DND-41 (cell line): ENCODE measurements at regions not wholly inside any gene's neighbourhood (a gene's known extent, or its start where the extent isn't known, plus 50 kb on each side); places are given as distances from the start of the nearest gene placed in this dataset.

Experiments
- EZH2 ChIP-seq: IDR thresholded peaks from 3 replicates; pipeline ENCODE4 v1.6.1; 2012; ENCODE audit warnings: borderline replicate concordance, low read depth, mild to moderate bottlenecking, moderate library complexity, low read length, inconsistent platforms; ENCODE audit not compliant: severe bottlenecking
- TF ChIP-seq, protein P1 (sequence below): IDR thresholded peaks from 2 replicates; pipeline ENCODE4 v1.5.1; 2012; ENCODE audit warnings: borderline replicate concordance, low read length, moderate library complexity, mild to moderate bottlenecking; ENCODE audit not compliant: poor library complexity, severe bottlenecking; ENCODE audit errors: extremely low read depth

DNA sequence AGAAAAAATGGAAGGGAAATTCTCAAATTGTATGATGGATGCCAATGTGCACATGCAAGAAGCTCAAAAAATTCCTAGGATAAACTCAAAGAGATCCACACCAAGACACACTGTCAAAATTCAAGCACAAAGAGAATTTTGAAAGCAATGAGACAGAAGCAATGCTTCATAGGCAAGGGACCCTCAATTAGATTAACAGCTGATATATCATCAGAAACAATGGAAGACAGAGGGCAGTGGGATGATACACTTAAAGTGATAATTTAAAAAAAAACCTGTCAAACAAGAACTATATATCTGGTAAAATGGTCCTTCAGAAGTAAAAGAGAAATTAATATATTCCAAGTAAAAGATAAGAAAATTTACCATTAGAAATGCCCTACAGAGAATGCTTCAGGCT is 306.3 kb upstream of the PCDH7 start:
- TF ChIP-seq, protein P1, sequence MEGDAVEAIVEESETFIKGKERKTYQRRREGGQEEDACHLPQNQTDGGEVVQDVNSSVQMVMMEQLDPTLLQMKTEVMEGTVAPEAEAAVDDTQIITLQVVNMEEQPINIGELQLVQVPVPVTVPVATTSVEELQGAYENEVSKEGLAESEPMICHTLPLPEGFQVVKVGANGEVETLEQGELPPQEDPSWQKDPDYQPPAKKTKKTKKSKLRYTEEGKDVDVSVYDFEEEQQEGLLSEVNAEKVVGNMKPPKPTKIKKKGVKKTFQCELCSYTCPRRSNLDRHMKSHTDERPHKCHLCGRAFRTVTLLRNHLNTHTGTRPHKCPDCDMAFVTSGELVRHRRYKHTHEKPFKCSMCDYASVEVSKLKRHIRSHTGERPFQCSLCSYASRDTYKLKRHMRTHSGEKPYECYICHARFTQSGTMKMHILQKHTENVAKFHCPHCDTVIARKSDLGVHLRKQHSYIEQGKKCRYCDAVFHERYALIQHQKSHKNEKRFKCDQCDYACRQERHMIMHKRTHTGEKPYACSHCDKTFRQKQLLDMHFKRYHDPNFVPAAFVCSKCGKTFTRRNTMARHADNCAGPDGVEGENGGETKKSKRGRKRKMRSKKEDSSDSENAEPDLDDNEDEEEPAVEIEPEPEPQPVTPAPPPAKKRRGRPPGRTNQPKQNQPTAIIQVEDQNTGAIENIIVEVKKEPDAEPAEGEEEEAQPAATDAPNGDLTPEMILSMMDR, result no peak
- no peak for TF ChIP-seq EZH2
